OCI-LY7 (cell line): ENCODE measurements at regions not wholly inside any gene's neighbourhood (a gene's known extent, or its start where the extent isn't known, plus 50 kb on each side); places are given as distances from the start of the nearest gene placed in this dataset.

Experiments
- BruUV-seq: library from RNA; stranded (reverse); fragments of 400-500 nt; replicated peaks from 2 replicates; lab custom pipeline; 2021; lab: Mats Ljungman, UMichigan
- CTCF ChIA-PET: fragments of 300-600 bp; sonication (Branson Sonifier 250); formaldehyde crosslinking; loops from one replicate; lab custom pipeline; 2022; ENCODE audit warnings: antibody characterized with exemption; ENCODE audit not compliant: unreplicated experiment; lab: Charles Lee
- POLR2A ChIA-PET: fragments of 300-600 bp; sonication (Branson Sonifier 250); formaldehyde crosslinking; loops from one replicate; lab custom pipeline; 2022; ENCODE audit warnings: antibody characterized with exemption; lab: Charles Lee
- DNase-seq: peaks from one replicate; pipeline ENCODE4 v3.0.0-alpha.2; 2015; ENCODE audit warnings: low spot score
- H2AFZ ChIP-seq: fragments of 200-600 bp; sonication (generic), shearing (Covaris generic); 2 replicates; pipeline ENCODE4 v1.6.1; 2014; ENCODE audit warnings: mild to moderate bottlenecking, antibody characterized with exemption, low read length, moderate library complexity
- H3K27ac ChIP-seq: fragments of 200-600 bp; sonication (generic); 2 replicates; pipeline ENCODE4 v1.5.1; 2014; ENCODE audit warnings: mixed run types, low read depth, mild to moderate bottlenecking, moderate library complexity, low read length, inconsistent platforms; ENCODE audit not compliant: poor library complexity, severe bottlenecking
- H3K36me3 ChIP-seq: fragments of 200-600 bp; sonication (generic); 2 replicates; pipeline ENCODE4 v1.6.1; 2014; ENCODE audit warnings: mild to moderate bottlenecking, antibody characterized with exemption, low read length, moderate library complexity, mixed read lengths; ENCODE audit not compliant: insufficient read depth
- H3K4me1 ChIP-seq: fragments of 200-600 bp; sonication (generic); 2 replicates; pipeline ENCODE4 v1.5.1; 2014; ENCODE audit warnings: mild to moderate bottlenecking, low read length; ENCODE audit not compliant: insufficient read depth, poor library complexity, severe bottlenecking
- H3K4me2 ChIP-seq: fragments of 200-600 bp; sonication (generic); 2 replicates; pipeline ENCODE4 v1.6.1; 2014; ENCODE audit warnings: mild to moderate bottlenecking, low read length
- H3K4me3 ChIP-seq: fragments of 200-600 bp; sonication (generic); 2 replicates; pipeline ENCODE4 v1.5.1; 2014; ENCODE audit warnings: mild to moderate bottlenecking, low read depth, low read length; ENCODE audit not compliant: poor library complexity, severe bottlenecking
- H3K79me2 ChIP-seq: fragments of 200-600 bp; sonication (generic); 2 replicates; pipeline ENCODE4 v1.6.1; 2016; ENCODE audit warnings: low read depth, mild to moderate bottlenecking, low read length, moderate library complexity, mixed read lengths; ENCODE audit not compliant: insufficient read depth
- H3K9me2 ChIP-seq: fragments of 200-600 bp; sonication (generic); 2 replicates; pipeline ENCODE4 v1.6.1; 2016; ENCODE audit warnings: mild to moderate bottlenecking, low read length, mixed read lengths; ENCODE audit not compliant: insufficient read depth
- H3K9me3 ChIP-seq: fragments of 200-600 bp; sonication (generic); 2 replicates; pipeline ENCODE4 v1.6.1; 2014; ENCODE audit warnings: mild to moderate bottlenecking, mixed run types, low read length, mixed read lengths
- H4K20me1 ChIP-seq: fragments of 200-600 bp; sonication (generic); 2 replicates; pipeline ENCODE4 v1.6.1; 2014; ENCODE audit warnings: mild to moderate bottlenecking, antibody characterized with exemption, low read length, moderate library complexity, mixed read lengths; ENCODE audit not compliant: insufficient read depth
- EZH2phosphoT487 ChIP-seq: fragments of 200-600 bp; sonication (generic); IDR thresholded peaks from 2 replicates; pipeline ENCODE4 v1.6.1; 2018; ENCODE audit warnings: low read depth, borderline replicate concordance, mild to moderate bottlenecking, mixed run types, antibody characterized with exemption, low read length, moderate library complexity, mixed read lengths
- intact Hi-C: fragments of 100-400 bp; cut with micrococcal nuclease; formaldehyde crosslinking; loops from one replicate; pipeline ENCODE4 v1.10.0; 2022; ENCODE audit not compliant: unreplicated experiment
- TF ChIP-seq, protein P1 (sequence below): fragments of 200-600 bp; sonication (generic); conservative IDR thresholded peaks from 2 replicates; pipeline ENCODE4 v1.5.1; 2014; ENCODE audit warnings: mild to moderate bottlenecking, antibody characterized with exemption, low read length, moderate library complexity, mixed read lengths

DNA sequence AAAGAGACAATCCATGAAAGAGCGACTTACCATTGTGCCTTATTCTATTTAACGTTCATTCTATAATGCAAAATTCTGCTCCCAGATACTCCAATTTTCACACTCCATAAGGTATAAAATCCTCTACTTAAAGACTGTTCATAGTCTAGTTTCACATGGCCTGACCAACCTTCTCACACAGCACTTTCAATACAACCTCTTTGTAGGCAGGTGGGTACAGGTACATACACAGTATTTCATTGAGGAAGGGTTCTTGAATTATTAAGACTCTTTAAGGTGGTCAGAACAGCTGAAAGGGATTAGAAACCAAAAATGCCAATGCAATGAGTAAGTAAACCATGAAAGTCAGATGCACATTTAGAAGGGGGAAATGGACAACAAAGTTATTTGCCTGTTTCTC lies 352.0 kb downstream of the PARP8 start:
- no peak overlapping the region for H3K4me3 ChIP-seq
- H3K4me1 ChIP-seq: no peaks in the 10 kb centered on the region
- H3K36me3 ChIP-seq: no peaks in the 10 kb centered on the region
- ChIA-PET POLR2A (no interaction called here), CTCF (no interaction called here)
- H4K20me1 ChIP-seq: no peaks in the 10 kb centered on the region
- TF ChIP-seq, protein P1, sequence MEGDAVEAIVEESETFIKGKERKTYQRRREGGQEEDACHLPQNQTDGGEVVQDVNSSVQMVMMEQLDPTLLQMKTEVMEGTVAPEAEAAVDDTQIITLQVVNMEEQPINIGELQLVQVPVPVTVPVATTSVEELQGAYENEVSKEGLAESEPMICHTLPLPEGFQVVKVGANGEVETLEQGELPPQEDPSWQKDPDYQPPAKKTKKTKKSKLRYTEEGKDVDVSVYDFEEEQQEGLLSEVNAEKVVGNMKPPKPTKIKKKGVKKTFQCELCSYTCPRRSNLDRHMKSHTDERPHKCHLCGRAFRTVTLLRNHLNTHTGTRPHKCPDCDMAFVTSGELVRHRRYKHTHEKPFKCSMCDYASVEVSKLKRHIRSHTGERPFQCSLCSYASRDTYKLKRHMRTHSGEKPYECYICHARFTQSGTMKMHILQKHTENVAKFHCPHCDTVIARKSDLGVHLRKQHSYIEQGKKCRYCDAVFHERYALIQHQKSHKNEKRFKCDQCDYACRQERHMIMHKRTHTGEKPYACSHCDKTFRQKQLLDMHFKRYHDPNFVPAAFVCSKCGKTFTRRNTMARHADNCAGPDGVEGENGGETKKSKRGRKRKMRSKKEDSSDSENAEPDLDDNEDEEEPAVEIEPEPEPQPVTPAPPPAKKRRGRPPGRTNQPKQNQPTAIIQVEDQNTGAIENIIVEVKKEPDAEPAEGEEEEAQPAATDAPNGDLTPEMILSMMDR: no peak
- no peak for TF ChIP-seq EZH2phosphoT487
- intact Hi-C loops: no loop called here
- no peak overlapping the region for H3K27ac ChIP-seq
- no peak overlapping the region for H3K4me2 ChIP-seq
- H2AFZ ChIP-seq: no peak overlapping the region
- BruUV-seq: no TSS peak
- H3K9me3 ChIP-seq: no peaks in the 10 kb centered on the region
- H3K9me2 ChIP-seq: no peaks in the 10 kb centered on the region
- DNase-seq: no peak
- H3K79me2 ChIP-seq: no peaks in the 10 kb centered on the region

GRCh38 chr5:51024263-51024662 lies 357.8 kb downstream of the PARP8 start:
- Histone ChIP-seq H3K27ac (no peak overlapping the region), H3K4me1 (no peaks in the 10 kb centered on the region), H3K79me2 (no peaks in the 10 kb centered on the region), H3K4me3 (no peak overlapping the region), H4K20me1 (no peaks in the 10 kb centered on the region), H3K4me2 (no peak overlapping the region), H2AFZ (no peak overlapping the region), H3K36me3 (no peaks in the 10 kb centered on the region), H3K9me2 (no peaks in the 10 kb centered on the region), H3K9me3 (no peaks in the 10 kb centered on the region)
- no peak for DNase-seq
- BruUV-seq: no TSS peak
- TF ChIP-seq EZH2phosphoT487: no peak
- intact Hi-C loops: no loop called here
- ChIA-PET CTCF (no interaction called here), POLR2A (no interaction called here)

DNA sequence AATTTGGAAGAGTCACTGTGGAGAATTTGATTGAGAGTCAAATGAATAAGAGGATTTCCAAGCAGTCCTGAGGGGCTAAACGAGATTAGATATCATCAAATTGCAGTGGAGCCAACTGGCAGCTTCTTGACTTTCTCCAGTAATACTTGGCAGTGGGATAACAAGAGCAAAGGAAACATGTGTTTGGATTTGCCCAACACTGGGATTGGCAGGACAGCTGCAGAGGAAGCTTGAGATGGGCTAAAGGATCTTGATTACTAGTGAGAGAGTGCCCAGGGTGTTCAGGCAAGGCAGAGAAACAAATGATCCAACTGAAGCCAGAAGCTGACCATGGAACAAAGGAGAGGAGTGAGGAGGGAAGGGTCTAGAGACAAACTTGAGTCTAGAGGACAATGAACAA lies 356.0 kb upstream of the ISL1 start:
- POLR2A ChIA-PET: interaction anchor here (0.6 kb wide), 1 partner anchor 165 kb away, joined by 3 read pairs; no protein-coding TSS in a partner anchor
- TF ChIP-seq EZH2phosphoT487: no peak
- TF ChIP-seq, protein P1: no peak
- intact Hi-C loops: no loop called here

More for the DNA sequence above, 356.0 kb upstream of the ISL1 start:
- no peak overlapping the region for H3K4me2 ChIP-seq
- H3K9me3 ChIP-seq: no peaks in the 10 kb centered on the region
- no peak for DNase-seq
- no peak overlapping the region for H2AFZ ChIP-seq
- H3K36me3 ChIP-seq: no peaks in the 10 kb centered on the region
- H3K9me2 ChIP-seq: no peaks in the 10 kb centered on the region
- no peak overlapping the region for H3K27ac ChIP-seq
- no peaks in the 10 kb centered on the region for H4K20me1 ChIP-seq
- BruUV-seq: no TSS peak
- no peaks in the 10 kb centered on the region for H3K79me2 ChIP-seq
- H3K4me1 ChIP-seq: no peaks in the 10 kb centered on the region
- no peak overlapping the region for H3K4me3 ChIP-seq
- CTCF ChIA-PET: no interaction called here
